ENCODE measurements at regions not wholly inside any gene's neighbourhood (a gene's known extent, or its start where the extent isn't known, plus 50 kb on each side); places are given as distances from the start of the nearest gene placed in this dataset.

GRCh38 chr12:115543269-115543668 lies 734.2 kb downstream of the MED13L start:
- TF ChIP-seq EZH2 (IDR thresholded peaks at IDR 0.05; ENCODE audit: insufficient read depth, poor library complexity, severe bottlenecking) (no peak), EZH2phosphoT487 (IDR thresholded peaks at IDR 0.05; ENCODE audit: insufficient read depth, low read depth) (no peak)

Data from GM23248 (cell line).